ENCODE measurements at regions not wholly inside any gene's neighbourhood (a gene's known extent, or its start where the extent isn't known, plus 50 kb on each side); places are given as distances from the start of the nearest gene placed in this dataset.

DNA sequence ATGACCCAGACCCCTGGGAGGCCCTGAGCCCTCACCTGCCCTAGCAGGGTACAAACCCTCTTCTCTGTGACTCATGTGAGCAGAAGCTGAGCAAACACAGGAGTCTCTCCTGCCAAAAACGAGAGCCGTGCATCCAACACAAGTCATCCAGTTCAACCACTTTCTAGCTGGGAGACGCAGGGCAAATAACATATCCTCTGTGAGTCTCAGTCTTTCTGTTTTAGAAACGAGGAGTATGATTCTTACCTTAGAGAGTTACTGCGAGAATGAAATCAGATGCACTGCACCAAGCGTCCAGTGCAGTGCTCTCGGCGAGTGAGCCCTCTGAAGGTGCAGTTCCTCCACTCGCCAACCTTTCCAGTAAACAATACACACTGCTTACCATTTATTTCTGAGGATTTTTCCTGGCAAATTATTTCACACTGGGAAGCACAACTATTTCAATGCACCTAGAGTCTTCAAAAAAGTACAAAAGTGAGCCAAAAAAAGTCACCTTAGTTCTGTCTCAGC, 331.8 kb upstream of the MYT1L start:
- TF ChIP-seq, protein P1, sequence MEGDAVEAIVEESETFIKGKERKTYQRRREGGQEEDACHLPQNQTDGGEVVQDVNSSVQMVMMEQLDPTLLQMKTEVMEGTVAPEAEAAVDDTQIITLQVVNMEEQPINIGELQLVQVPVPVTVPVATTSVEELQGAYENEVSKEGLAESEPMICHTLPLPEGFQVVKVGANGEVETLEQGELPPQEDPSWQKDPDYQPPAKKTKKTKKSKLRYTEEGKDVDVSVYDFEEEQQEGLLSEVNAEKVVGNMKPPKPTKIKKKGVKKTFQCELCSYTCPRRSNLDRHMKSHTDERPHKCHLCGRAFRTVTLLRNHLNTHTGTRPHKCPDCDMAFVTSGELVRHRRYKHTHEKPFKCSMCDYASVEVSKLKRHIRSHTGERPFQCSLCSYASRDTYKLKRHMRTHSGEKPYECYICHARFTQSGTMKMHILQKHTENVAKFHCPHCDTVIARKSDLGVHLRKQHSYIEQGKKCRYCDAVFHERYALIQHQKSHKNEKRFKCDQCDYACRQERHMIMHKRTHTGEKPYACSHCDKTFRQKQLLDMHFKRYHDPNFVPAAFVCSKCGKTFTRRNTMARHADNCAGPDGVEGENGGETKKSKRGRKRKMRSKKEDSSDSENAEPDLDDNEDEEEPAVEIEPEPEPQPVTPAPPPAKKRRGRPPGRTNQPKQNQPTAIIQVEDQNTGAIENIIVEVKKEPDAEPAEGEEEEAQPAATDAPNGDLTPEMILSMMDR (IDR thresholded peaks at IDR 0.05; ENCODE audit: insufficient read depth, low read length): no peak
- H3K4me3 ChIP-seq (ENCODE audit: low read depth, low read length): no peak overlapping the region
- DNase-seq (ENCODE audit: low read depth): no peak

DNA sequence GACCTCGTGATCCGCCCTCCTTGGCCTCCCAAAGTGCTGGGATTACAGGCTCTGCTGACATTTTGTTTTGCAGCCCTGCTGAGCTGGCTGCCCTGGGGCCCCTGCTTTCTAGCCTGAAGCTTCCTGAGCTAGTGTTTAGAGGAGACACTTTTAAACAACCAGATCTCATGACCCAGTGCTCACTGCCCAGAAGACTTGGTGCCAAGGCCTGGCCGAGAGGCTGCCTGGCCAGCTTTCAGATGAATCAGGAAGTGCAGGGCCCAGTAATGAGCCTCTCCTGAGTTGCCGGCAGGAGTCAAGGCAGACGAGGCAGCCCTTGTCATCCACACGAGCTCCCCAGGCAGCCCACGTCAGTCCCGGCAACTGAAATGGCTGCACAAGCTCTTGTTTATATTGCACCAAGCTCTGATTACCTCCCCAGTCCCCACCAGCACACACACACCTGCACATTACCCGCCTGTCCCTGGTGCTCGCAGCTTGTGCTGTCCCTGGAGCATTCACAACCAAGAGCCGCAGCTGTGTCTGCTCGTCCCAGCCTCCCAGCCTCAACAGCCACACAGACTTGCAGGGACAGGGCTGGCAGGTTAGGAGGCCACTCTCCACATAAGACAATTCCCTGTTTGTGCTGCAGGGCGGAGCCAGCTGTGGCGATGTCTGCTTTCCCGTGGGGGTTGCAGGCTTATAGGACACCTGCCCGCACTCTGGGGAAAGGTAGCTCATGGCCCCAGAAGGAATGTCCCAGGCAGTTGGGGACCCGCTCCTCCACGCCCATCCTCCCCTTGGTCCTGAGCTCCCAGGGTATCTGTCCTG, 331.2 kb upstream of the MYT1L start:
- no peak overlapping the region for H3K4me3 ChIP-seq (ENCODE audit: low read depth, low read length)
- DNase-seq (ENCODE audit: low read depth): no peak
- TF ChIP-seq, protein P1 (IDR thresholded peaks at IDR 0.05; ENCODE audit: insufficient read depth, low read length): no peak

DNA sequence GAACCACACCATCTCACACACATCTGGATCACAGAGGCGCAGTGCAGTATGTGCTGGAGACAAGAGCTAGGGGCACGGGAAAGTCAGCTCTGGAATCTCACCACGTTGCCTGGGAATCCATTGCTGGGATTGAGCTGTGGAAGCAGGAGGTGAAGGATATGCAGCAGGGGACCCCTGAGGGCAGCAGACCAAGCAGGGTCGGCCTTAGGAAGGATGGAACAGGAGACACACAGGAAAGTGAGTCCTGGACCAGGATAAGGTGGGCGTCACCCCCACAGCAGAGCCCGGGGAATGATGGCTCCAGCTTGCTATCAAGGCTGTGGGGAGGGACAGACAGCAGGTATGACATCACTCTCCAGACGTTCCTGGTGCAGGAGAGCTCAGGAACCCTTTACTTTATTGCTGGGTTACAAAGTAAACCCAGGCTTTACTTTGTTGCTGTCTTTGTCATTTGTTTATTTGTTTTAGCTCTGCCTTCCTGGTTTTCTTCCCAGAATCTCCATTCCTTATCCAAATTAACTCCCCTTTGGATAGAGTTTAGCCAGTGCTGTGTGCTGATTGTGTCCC, 329.8 kb upstream of the MYT1L start:
- no peak for DNase-seq (ENCODE audit: low read depth)
- H3K4me3 ChIP-seq (ENCODE audit: low read depth, low read length): no peak overlapping the region
- TF ChIP-seq, protein P1 (IDR thresholded peaks at IDR 0.05; ENCODE audit: insufficient read depth, low read length): no peak

DNA sequence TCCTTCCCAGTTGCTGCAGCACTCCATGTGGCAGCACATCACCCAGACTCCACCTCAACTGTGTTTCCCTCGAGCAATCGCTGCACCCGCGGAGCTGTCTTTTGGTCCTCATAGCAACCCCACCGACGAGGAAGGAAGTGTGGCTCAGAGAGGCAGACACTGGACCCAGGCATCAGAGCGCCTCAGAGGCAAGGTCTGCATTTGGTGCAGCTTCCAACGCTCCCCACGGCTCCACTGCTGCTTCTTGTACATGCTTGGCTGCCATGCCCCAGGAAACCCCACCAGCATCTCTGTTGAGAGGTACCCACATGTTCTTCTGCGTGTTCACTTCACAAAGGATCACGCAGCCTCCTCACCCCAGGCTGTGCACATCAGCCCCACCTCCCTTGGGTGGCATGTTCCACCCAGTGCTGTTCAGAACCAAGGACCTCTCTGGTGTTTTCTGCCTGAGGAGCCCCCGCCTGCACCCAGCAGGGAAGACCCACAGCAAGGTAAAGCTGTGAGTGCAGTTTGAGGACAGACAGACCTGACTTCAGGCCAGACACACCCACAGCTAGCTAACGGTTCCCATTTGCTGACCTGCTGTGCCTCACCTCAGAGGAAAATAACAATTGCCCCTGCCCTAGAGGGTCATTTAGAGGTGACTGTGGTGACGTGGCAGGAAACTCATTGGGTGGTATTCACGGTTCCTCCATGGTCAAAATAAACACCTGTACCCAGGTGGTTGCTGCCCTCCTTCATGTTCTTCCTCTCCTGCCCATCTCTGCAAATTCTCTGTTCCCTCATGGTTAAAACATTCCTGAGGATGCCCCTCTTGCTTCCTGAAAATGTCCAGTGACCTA, 326.3 kb upstream of the MYT1L start:
- H3K4me3 ChIP-seq (ENCODE audit: low read depth, low read length): no peak overlapping the region
- TF ChIP-seq, protein P1 (IDR thresholded peaks at IDR 0.05; ENCODE audit: insufficient read depth, low read length): no peak
- no peak for DNase-seq (ENCODE audit: low read depth)

DNA sequence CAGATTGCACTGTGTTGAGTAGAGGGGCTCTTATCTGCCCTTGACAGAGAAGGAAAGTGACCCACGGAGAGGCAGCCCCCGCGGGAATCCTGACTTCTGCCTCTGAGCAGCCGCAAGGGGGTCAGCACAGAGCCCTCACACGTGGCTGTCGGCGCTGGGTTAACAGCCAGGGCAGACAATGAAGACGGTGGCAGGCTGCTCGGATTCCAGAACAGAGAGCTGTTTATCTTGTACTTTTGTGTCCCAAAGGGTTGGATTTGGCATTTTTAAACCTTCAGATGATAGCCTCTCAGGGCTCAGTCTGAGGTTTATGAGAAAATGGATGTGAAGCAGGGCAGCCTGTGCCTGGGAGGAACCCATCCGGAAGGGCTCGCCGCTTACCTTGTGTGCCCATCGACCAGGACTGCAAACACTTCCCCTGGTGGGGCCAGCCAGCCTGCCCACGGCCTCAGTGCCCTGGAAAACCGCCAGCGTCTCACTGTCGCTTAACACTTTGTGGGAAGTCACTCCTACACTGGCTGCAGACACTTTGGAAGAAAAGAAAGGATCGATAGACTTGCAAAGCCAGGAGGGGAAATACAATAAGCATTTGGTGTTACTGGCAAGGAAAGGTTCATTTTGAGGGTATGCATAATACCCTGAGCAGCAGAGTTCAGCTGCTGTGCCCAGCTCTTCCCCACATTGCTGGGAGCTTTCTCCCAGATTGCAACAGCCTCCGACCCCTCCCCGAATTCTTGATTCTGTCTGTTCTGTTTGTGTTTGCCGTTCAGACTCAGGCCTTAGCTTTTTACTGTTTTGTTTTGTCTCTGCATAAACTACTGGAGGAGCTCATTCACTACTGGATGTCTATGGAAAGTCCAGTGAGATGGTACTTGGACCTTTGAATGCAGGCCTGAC, 325.3 kb upstream of the MYT1L start:
- TF ChIP-seq, protein P1 (IDR thresholded peaks at IDR 0.05; ENCODE audit: insufficient read depth, low read length): no peak
- no peak overlapping the region for H3K4me3 ChIP-seq (ENCODE audit: low read depth, low read length)
- DNase-seq (ENCODE audit: low read depth): no peak

Data from fibroblast of the aortic adventitia (primary cell).